ENCODE measurements at regions not wholly inside any gene's neighbourhood (a gene's known extent, or its start where the extent isn't known, plus 50 kb on each side); places are given as distances from the start of the nearest gene placed in this dataset. TPM values are rescaled to one million over a fixed set of nuclear protein-coding genes. Genes with fewer than 3 reads are reported as not detected.

Small RNAs in the stretch of these regions (small RNA-seq; reads per million reads assigned to genes)
- gene RF00100 (41.1 reads per million, percentile 95 among the genes with 10 or more reads in this experiment), gene RNU1-59P (not detected)
